ELR (cell line): ENCODE measurements at regions not wholly inside any gene's neighbourhood (a gene's known extent, or its start where the extent isn't known, plus 50 kb on each side); places are given as distances from the start of the nearest gene placed in this dataset.
"Not testable (repeated sequence)": the region's sequence is repeated elsewhere in the genome, so short reads cannot be mapped to it uniquely, and the experiment has no call there.

ENCODE experiments used
- DNase-seq: peaks from one replicate; pipeline ENCODE4 v3.0.0-alpha.2; 2015; ENCODE audit warnings: low read depth

- DNase-seq = no peak
These were observed 213.5 kb upstream of the POU1F1 start for GRCh38 chr3:87489892-87490291.

GRCh38 chr3:87488765-87489164 is 212.4 kb upstream of the POU1F1 start:
- DNase-seq = no peak

- not testable (repeated sequence) for DNase-seq
These were observed 210.3 kb upstream of the POU1F1 start for GRCh38 chr3:87486635-87487034.

GRCh38 chr3:87486115-87486514 is 209.7 kb upstream of the POU1F1 start:
- DNase-seq = no peak

GRCh38 chr3:87478716-87479115 is 202.3 kb upstream of the POU1F1 start:
- DNase-seq = no peak

- no peak for DNase-seq
These were observed 197.6 kb upstream of the POU1F1 start for GRCh38 chr3:87473944-87474343.

GRCh38 chr3:87468938-87469337 is 192.6 kb upstream of the POU1F1 start:
- DNase-seq = peak; percentile 71

GRCh38 chr3:87468235-87468634 is 191.9 kb upstream of the POU1F1 start:
- DNase-seq = no peak

- DNase-seq = peak; percentile 52
These were observed 185.8 kb upstream of the POU1F1 start for GRCh38 chr3:87462228-87462627.

- no peak for DNase-seq
These were observed 185.1 kb upstream of the POU1F1 start for GRCh38 chr3:87461443-87461842.

GRCh38 chr3:87461036-87461435 is 184.7 kb upstream of the POU1F1 start:
- peak; percentile 47 for DNase-seq

GRCh38 chr3:87448558-87448957 is 172.2 kb upstream of the POU1F1 start:
- no peak for DNase-seq

GRCh38 chr3:87446849-87447387 is 170.5 kb upstream of the POU1F1 start:
- DNase-seq = no peak

GRCh38 chr3:87442470-87442869 is 166.1 kb upstream of the POU1F1 start:
- DNase-seq = no peak

GRCh38 chr3:87437765-87438164 is 161.4 kb upstream of the POU1F1 start:
- peak; percentile 41 for DNase-seq

GRCh38 chr3:87436781-87437543 is 160.6 kb upstream of the POU1F1 start:
- peak; percentile 54 for DNase-seq

- DNase-seq = no peak
These were observed 159.7 kb upstream of the POU1F1 start for GRCh38 chr3:87435926-87436620.

GRCh38 chr3:87433445-87433844 is 157.1 kb upstream of the POU1F1 start:
- peak; percentile 38 for DNase-seq

GRCh38 chr3:87426918-87427317 is 150.5 kb upstream of the POU1F1 start:
- peak; percentile 34 for DNase-seq

- no peak for DNase-seq
These were observed 148.7 kb upstream of the POU1F1 start for GRCh38 chr3:87425056-87425455.

GRCh38 chr3:87423336-87423735 is 147.0 kb upstream of the POU1F1 start:
- DNase-seq = no peak

- no peak for DNase-seq
These were observed 145.9 kb upstream of the POU1F1 start for GRCh38 chr3:87422333-87422732.

- DNase-seq = no peak
These were observed 143.8 kb upstream of the POU1F1 start for GRCh38 chr3:87420171-87420570.
